SU-DHL-6 (cell line): ENCODE measurements at regions not wholly inside any gene's neighbourhood (a gene's known extent, or its start where the extent isn't known, plus 50 kb on each side); places are given as distances from the start of the nearest gene placed in this dataset.

ENCODE experiments used
- H2AFZ ChIP-seq: fragments of 200-600 bp; sonication (generic); 2 replicates; pipeline ENCODE4 v1.6.1; 2014; ENCODE audit warnings: low read depth, mild to moderate bottlenecking, moderate library complexity, mixed read lengths, antibody characterized with exemption, low read length; ENCODE audit not compliant: severe bottlenecking
- H3F3A ChIP-seq: fragments of 200-600 bp; shearing (Covaris generic); 2 replicates; pipeline ENCODE4 v1.6.0; 2016; ENCODE audit warnings: antibody characterized with exemption, mild to moderate bottlenecking; ENCODE audit not compliant: insufficient read depth
- H3K27ac ChIP-seq: fragments of 200-600 bp; sonication (generic); 2 replicates; pipeline ENCODE4 v1.5.1; 2016; ENCODE audit warnings: low read depth, mild to moderate bottlenecking, low read length, moderate library complexity, mixed read lengths
- H3K27me3 ChIP-seq: fragments of 200-600 bp; sonication (generic), shearing (Covaris generic); 2 replicates; pipeline ENCODE4 v1.6.0; 2014; ENCODE audit warnings: mild to moderate bottlenecking, low read length
- H3K36me3 ChIP-seq: fragments of 200-600 bp; sonication (generic); 2 replicates; pipeline ENCODE4 v1.6.1; 2014; ENCODE audit warnings: mild to moderate bottlenecking, low read length, mixed read lengths
- H3K4me2 ChIP-seq: fragments of 300-600, 200-600 bp; shearing (Covaris generic), sonication (generic); 2 replicates; pipeline ENCODE4 v1.6.0; 2014; ENCODE audit warnings: low read length, low read depth, mild to moderate bottlenecking; ENCODE audit not compliant: poor library complexity, severe bottlenecking
- H3K4me3 ChIP-seq: fragments of 200-600 bp; sonication (generic); 2 replicates; pipeline ENCODE4 v1.5.1; 2014; ENCODE audit warnings: antibody characterized with exemption, low read length, mild to moderate bottlenecking, mixed read lengths; ENCODE audit not compliant: insufficient read depth, poor library complexity, severe bottlenecking
- H3K79me2 ChIP-seq: fragments of 200-600 bp; sonication (generic); 2 replicates; pipeline ENCODE4 v1.6.1; 2014; ENCODE audit warnings: mild to moderate bottlenecking, low read length, moderate library complexity; ENCODE audit not compliant: insufficient read depth
- H3K9ac ChIP-seq: fragments of 200-600 bp; sonication (generic); 2 replicates; pipeline ENCODE4 v1.7.0; 2014; ENCODE audit warnings: mild to moderate bottlenecking, low read length
- H3K9me2 ChIP-seq: fragments of 200-600 bp; sonication (generic); replicated peaks from 2 replicates; pipeline ENCODE4 v1.6.1; 2014; ENCODE audit warnings: low read length; ENCODE audit not compliant: insufficient read depth
- H3K9me3 ChIP-seq: fragments of 200-600 bp; sonication (generic); 2 replicates; pipeline ENCODE4 v1.6.1; 2014; ENCODE audit warnings: low read length, mixed read lengths; ENCODE audit not compliant: insufficient read depth
- H4K20me1 ChIP-seq: fragments of 200-600 bp; sonication (generic); 2 replicates; pipeline ENCODE4 v1.6.1; 2014; ENCODE audit warnings: low read depth, mild to moderate bottlenecking, antibody characterized with exemption, low read length, moderate library complexity, mixed read lengths
- CTCF ChIP-seq: fragments of 200-600 bp; sonication (generic); IDR thresholded peaks from one replicate; pipeline ENCODE4 v1.5.1; 2017; ENCODE audit warnings: antibody characterized with exemption, mild to moderate bottlenecking, low read length, moderate library complexity; ENCODE audit not compliant: insufficient read depth, poor library complexity, severe bottlenecking
- EZH2phosphoT487 ChIP-seq: fragments of 200-600 bp; sonication (generic), shearing (Covaris generic); conservative IDR thresholded peaks from 2 replicates; pipeline ENCODE4 v1.6.1; 2018; ENCODE audit warnings: mild to moderate bottlenecking, antibody characterized with exemption, low read length, moderate library complexity, mixed read lengths

- H3K9me2 ChIP-seq = no peaks in the 10 kb centered on the region
- no peaks in the 10 kb centered on the region for H4K20me1 ChIP-seq
- no peaks in the 10 kb centered on the region for H3F3A ChIP-seq
- no peaks in the 10 kb centered on the region for H3K27me3 ChIP-seq
- no peak overlapping the region for H3K4me2 ChIP-seq
- no peaks in the 10 kb centered on the region for H3K9me3 ChIP-seq
- TF ChIP-seq EZH2phosphoT487 (no peak), CTCF (no peak)
- no peaks in the 10 kb centered on the region for H3K79me2 ChIP-seq
- no peak overlapping the region for H2AFZ ChIP-seq
- no peak overlapping the region for H3K4me3 ChIP-seq
- no peak overlapping the region for H3K9ac ChIP-seq
- H3K27ac ChIP-seq = no peak overlapping the region
- H3K36me3 ChIP-seq = no peaks in the 10 kb centered on the region
These were observed 343.4 kb upstream of the USP24 start for GRCh38 chr1:55558515-55558914.

GRCh38 chr1:55555956-55556725, 341.0 kb upstream of the USP24 start:
- Histone ChIP-seq H3K27me3 (no peaks in the 10 kb centered on the region), H3K79me2 (no peaks in the 10 kb centered on the region), H2AFZ (no peak overlapping the region), H3K27ac (no peak overlapping the region), H3K36me3 (no peaks in the 10 kb centered on the region), H3F3A (no peaks in the 10 kb centered on the region), H3K9me2 (no peaks in the 10 kb centered on the region), H3K4me3 (no peak overlapping the region), H3K4me2 (no peak overlapping the region), H3K9ac (no peak overlapping the region), H3K9me3 (no peaks in the 10 kb centered on the region), H4K20me1 (no peaks in the 10 kb centered on the region)
- no peak for TF ChIP-seq CTCF
- no peak for TF ChIP-seq EZH2phosphoT487

GRCh38 chr1:55554611-55555010, 339.4 kb upstream of the USP24 start:
- TF ChIP-seq CTCF (no peak), EZH2phosphoT487 (no peak)

More at GRCh38 chr1:55554611-55555010, 339.4 kb upstream of the USP24 start:
- Histone ChIP-seq H3K27ac (no peak overlapping the region), H3F3A (no peaks in the 10 kb centered on the region), H3K9me3 (no peaks in the 10 kb centered on the region), H3K27me3 (no peaks in the 10 kb centered on the region), H3K36me3 (no peaks in the 10 kb centered on the region), H3K9ac (no peak overlapping the region), H3K4me3 (no peak overlapping the region), H3K79me2 (no peaks in the 10 kb centered on the region), H3K4me2 (no peak overlapping the region), H3K9me2 (no peaks in the 10 kb centered on the region), H2AFZ (no peak overlapping the region), H4K20me1 (no peaks in the 10 kb centered on the region)
